IMR-90 (cell line): ENCODE measurements at regions not wholly inside any gene's neighbourhood (a gene's known extent, or its start where the extent isn't known, plus 50 kb on each side); places are given as distances from the start of the nearest gene placed in this dataset.

ENCODE experiments used
- ATAC-seq: fragments of 200-7000 bp; cut with Tn5 transposase; 2 replicates; pipeline ENCODE4 v1.9.1; 2020; ENCODE audit warnings: low read depth, mild to moderate bottlenecking, moderate library complexity
- BruUV-seq: library from RNA; stranded (reverse); fragments of 400-500 nt; replicated peaks from 2 replicates; lab custom pipeline; 2021; lab: Mats Ljungman, UMichigan
- CTCF ChIA-PET: fragments of 300-600 bp; formaldehyde crosslinking; extraction: SDS; loops from one replicate; lab custom pipeline; 2021; ENCODE audit warnings: antibody characterized with exemption; lab: Yijun Ruan, JAX
- POLR2A ChIA-PET: fragments of 300-600 bp; sonication (Branson Sonifier 250); formaldehyde crosslinking; loops from one replicate; lab custom pipeline; 2022; ENCODE audit warnings: antibody characterized with exemption; ENCODE audit not compliant: unreplicated experiment; lab: Charles Lee
- DNase-seq: peaks from one replicate; pipeline ENCODE4 v3.0.0; 2013
- H2AFZ ChIP-seq: replicated peaks from 2 replicates; pipeline ENCODE3; 2013; ENCODE audit warnings: low read length, mild to moderate bottlenecking; ENCODE audit not compliant: poor library complexity
- H2AK5ac ChIP-seq: 2 replicates; pipeline ENCODE4 v1.6.1; 2013; ENCODE audit warnings: low read depth, low read length, inconsistent platforms
- H2AK9ac ChIP-seq: replicated peaks from 2 replicates; pipeline ENCODE3; 2013; ENCODE audit warnings: mild to moderate bottlenecking, low read depth, low read length, moderate library complexity; ENCODE audit not compliant: poor library complexity
- H2BK120ac ChIP-seq: 2 replicates; pipeline ENCODE4 v1.6.1; 2013; ENCODE audit warnings: low read depth, low read length, inconsistent platforms
- H2BK15ac ChIP-seq: 3 replicates; pipeline ENCODE4 v1.6.1; 2013; ENCODE audit warnings: low read depth, low read length, inconsistent platforms
- H2BK20ac ChIP-seq: 2 replicates; pipeline ENCODE4 v1.6.1; 2013; ENCODE audit warnings: low read depth, mild to moderate bottlenecking, inconsistent platforms, low read length, moderate library complexity
- H2BK5ac ChIP-seq: 2 replicates; pipeline ENCODE4 v1.6.1; 2013; ENCODE audit warnings: mild to moderate bottlenecking, low read depth, low read length, inconsistent platforms; ENCODE audit not compliant: poor library complexity, severe bottlenecking
- H3K14ac ChIP-seq: replicated peaks from 2 replicates; pipeline ENCODE4 v1.6.1; 2013; ENCODE audit warnings: low read depth, low read length, inconsistent platforms
- H3K18ac ChIP-seq: 2 replicates; pipeline ENCODE4 v1.6.1; 2013; ENCODE audit warnings: low read depth, low read length, control low read depth
- H3K23ac ChIP-seq: 2 replicates; pipeline ENCODE4 v1.6.1; 2013; ENCODE audit warnings: low read depth, low read length, inconsistent platforms
- H3K27ac ChIP-seq: 2 replicates; pipeline ENCODE4 v1.5.1; 2013; ENCODE audit warnings: mild to moderate bottlenecking, control low read depth, low read length; ENCODE audit not compliant: insufficient read depth
- H3K27me3 ChIP-seq: 2 replicates; pipeline ENCODE4 v1.6.1; 2013; ENCODE audit warnings: low read length; ENCODE audit not compliant: control insufficient read depth, insufficient read depth
- H3K36me3 ChIP-seq: 2 replicates; pipeline ENCODE4 v1.6.1; 2013; ENCODE audit warnings: low read length, mixed read lengths; ENCODE audit not compliant: control insufficient read depth, insufficient read depth
- H3K4ac ChIP-seq: 2 replicates; pipeline ENCODE4 v1.6.1; 2013; ENCODE audit warnings: low read depth, low read length, inconsistent platforms
- H3K4me1 ChIP-seq: 2 replicates; pipeline ENCODE4 v1.6.1; 2013; ENCODE audit warnings: low read length, mixed read lengths; ENCODE audit not compliant: control insufficient read depth, insufficient read depth
- H3K4me2 ChIP-seq: 2 replicates; pipeline ENCODE4 v1.6.1; 2013; ENCODE audit warnings: low read depth, mild to moderate bottlenecking, control low read depth, low read length, moderate library complexity
- H3K4me3 ChIP-seq: 2 replicates; pipeline ENCODE4 v1.5.1; 2013; ENCODE audit warnings: low read depth, mild to moderate bottlenecking, control low read depth, low read length, moderate library complexity; ENCODE audit not compliant: insufficient read depth
- H3K56ac ChIP-seq: 2 replicates; pipeline ENCODE4 v1.6.1; 2013; ENCODE audit warnings: low read length, inconsistent platforms; ENCODE audit not compliant: insufficient read depth; ENCODE audit errors: extremely low read depth
- H3K79me1 ChIP-seq, 2 experiments: 2 replicates each; pipeline ENCODE4 v1.6.1; 2013; ENCODE audit warnings: low read length in 2 of 2, inconsistent platforms in 1 of 2, low read depth in 1 of 2
- H3K9ac ChIP-seq: 2 replicates; pipeline ENCODE4 v1.6.1; 2013; ENCODE audit warnings: low read depth, low read length, control low read depth
- H3K9me1 ChIP-seq: 2 replicates; pipeline ENCODE4 v1.6.1; 2013; ENCODE audit warnings: low read length, inconsistent platforms; ENCODE audit not compliant: insufficient read depth
- H3K9me3 ChIP-seq: 2 replicates; pipeline ENCODE4 v1.6.1; 2013; ENCODE audit warnings: low read length; ENCODE audit not compliant: control insufficient read depth, insufficient read depth
- H4K20me1 ChIP-seq: 2 replicates; pipeline ENCODE4 v1.6.1; 2013; ENCODE audit warnings: low read length, inconsistent platforms; ENCODE audit not compliant: insufficient read depth
- H4K5ac ChIP-seq: 2 replicates; pipeline ENCODE4 v1.6.1; 2013; ENCODE audit warnings: mild to moderate bottlenecking, low read depth, low read length, control low read depth
- H4K8ac ChIP-seq, 2 experiments: 2 replicates each; pipeline ENCODE4 v1.6.1; 2013; ENCODE audit warnings: low read depth in 2 of 2, low read length in 2 of 2, control low read depth in 1 of 2, inconsistent platforms in 1 of 2
- H4K91ac ChIP-seq: 2 replicates; pipeline ENCODE4 v1.6.1; 2013; ENCODE audit warnings: low read depth, low read length, inconsistent platforms; ENCODE audit not compliant: insufficient read depth
- BHLHE40 ChIP-seq: fragments of 150-350 bp; IDR thresholded peaks from 2 replicates; pipeline ENCODE4 v1.6.1; 2016; ENCODE audit warnings: mild to moderate bottlenecking, low read depth, low read length
- MAZ ChIP-seq: IDR thresholded peaks from 2 replicates; pipeline ENCODE4 v1.6.1; 2012; ENCODE audit warnings: low read depth, mild to moderate bottlenecking, low read length, improper control_type of control experiment, moderate library complexity, borderline replicate concordance
- NFE2L2 ChIP-seq: fragments of 150-350 bp; IDR thresholded peaks from 2 replicates; pipeline ENCODE4 v1.6.1; 2016; ENCODE audit warnings: low read depth, mild to moderate bottlenecking, low read length
- USF2 ChIP-seq: fragments of 150-350 bp; IDR thresholded peaks from 2 replicates; pipeline ENCODE4 v1.6.1; 2017; ENCODE audit warnings: mild to moderate bottlenecking, antibody characterized with exemption, low read length, low read depth
- WGBS, 2 experiments: methylation state at CpG; one replicate each; pipeline versions ENCODE4 v1.1.5 to v1.1.7; 2013; ENCODE audit warnings: missing lambda C conversion rate in 2 of 2; ENCODE audit not compliant: insufficient read length in 1 of 2; ENCODE audit errors: extremely low coverage in 2 of 2; 5-methylcytosine and 5-hydroxymethylcytosine counted together
- dilution Hi-C: fragments of 300-500 bp; cut with HindIII; formaldehyde crosslinking; loops from one replicate; pipeline ENCODE4 v1.14.3; 2018; ENCODE audit warnings: low sequenced_read_pairs; ENCODE audit not compliant: unreplicated experiment
- in situ Hi-C: fragments of 300-500 bp; cut with MboI; formaldehyde crosslinking; loops from 3 replicates; pipeline ENCODE4 v1.14.3; 2019; ENCODE audit warnings: low sequenced_read_pairs, inconsistent platforms, mixed read lengths
- intact Hi-C: fragments of 100-400 bp; cut with micrococcal nuclease; formaldehyde crosslinking; loops from 2 replicates; pipeline ENCODE4 v1.10.0; 2022

GRCh38 chr15:98190914-98191313 lies 230.4 kb downstream of the ARRDC4 start:
- CTCF ChIA-PET = no interaction called here
- TF ChIP-seq BHLHE40 (no peak), USF2 (no peak), MAZ (no peak), NFE2L2 (no peak)
- Histone ChIP-seq H2BK5ac (no peak overlapping the region), H2BK20ac (no peak overlapping the region), H4K8ac (no peak overlapping the region), H3K4me2 (no peak overlapping the region), H3K18ac (no peak overlapping the region), H3K56ac (no peak overlapping the region), H2AK5ac (no peak overlapping the region), H2AFZ (no peak overlapping the region), H3K4me3 (no peak overlapping the region), H4K20me1 (no peaks in the 10 kb centered on the region), H3K9me3 (peaks cover 22% of the 10 kb centered on the region), H3K27me3 (no peaks in the 10 kb centered on the region), H2BK120ac (no peak overlapping the region), H3K36me3 (no peaks in the 10 kb centered on the region), H3K27ac (no peak overlapping the region), H2AK9ac (no peak overlapping the region), H3K4ac (no peak overlapping the region), H4K5ac (no peak overlapping the region), H3K9me1 (no peaks in the 10 kb centered on the region), H3K9ac (no peak overlapping the region), H3K23ac (no peak overlapping the region), H3K14ac (no peak overlapping the region), H4K91ac (no peak overlapping the region), H3K4me1 (no peaks in the 10 kb centered on the region), H3K79me1 (no peaks in the 10 kb centered on the region), H2BK15ac (no peak overlapping the region)
- intact Hi-C loops (no loop called here), in situ Hi-C loops (no loop called here), dilution Hi-C loops (no loop called here)
- ATAC-seq (no peak), DNase-seq (no peak)
- POLR2A ChIA-PET = no interaction called here
- WGBS, 2 experiments = no CpG with 5 or more reads among the region's 2 CpGs
- BruUV-seq = no TSS peak
